ENCODE measurements at regions not wholly inside any gene's neighbourhood (a gene's known extent, or its start where the extent isn't known, plus 50 kb on each side); places are given as distances from the start of the nearest gene placed in this dataset.

GRCh38 chr2:57614988-57615387, 431.6 kb upstream of the VRK2 start:
- no TSS peak for BruUV-seq (replicated peaks)
- Histone ChIP-seq H3K27ac (ENCODE audit: low read length) (no peak overlapping the region), H3K36me3 (ENCODE audit: control insufficient read depth, insufficient read depth, low read length) (no peaks in the 10 kb centered on the region), H3K27me3 (ENCODE audit: control insufficient read depth, insufficient read depth, low read length) (no peaks in the 10 kb centered on the region), H3K4me3 (ENCODE audit: low read depth in 2 of 2, low read length in 2 of 2) (no peak overlapping the region), H3K9me3 (ENCODE audit: control insufficient read depth, insufficient read depth, low read depth, low read length) (no peaks in the 10 kb centered on the region), H3K4me1 (ENCODE audit: control insufficient read depth, insufficient read depth, low read length) (no peaks in the 10 kb centered on the region)
- POLR2A ChIA-PET = no interaction called here
- in situ Hi-C loops (cut with HindIII; ENCODE audit: low pct_unique_long_range_greater_than_20kb, low sequenced_read_pairs) = no loop called here
- CTCF ChIA-PET = no interaction called here
- DNase-seq (ENCODE audit: low read depth, low spot score) = no peak
- intact Hi-C loops (cut with micrococcal nuclease; ENCODE audit: unreplicated experiment) = no loop called here
- ATAC-seq = no peak
- TF ChIP-seq REST (IDR thresholded peaks at IDR 0.05; ENCODE audit: insufficient read depth in 1 of 2, low read depth in 2 of 2, low read length in 1 of 2) = no peak
- TF ChIP-seq CTCF (IDR thresholded peaks at IDR 0.05) = no peak
- no peak for TF ChIP-seq SIN3A (IDR thresholded peaks at IDR 0.05; ENCODE audit: borderline replicate concordance, insufficient read depth, low read depth, low read length)
- TF ChIP-seq POLR2AphosphoS5 (IDR thresholded peaks at IDR 0.05; ENCODE audit: low read depth, low read length) = no peak
- TF ChIP-seq TCF7L2 (IDR thresholded peaks at IDR 0.05; ENCODE audit: low read depth, low read length) = no peak

GRCh38 chr2:57615855-57616556, 430.6 kb upstream of the VRK2 start:
- no peak for DNase-seq (ENCODE audit: low read depth, low spot score)
- H3K9me3 ChIP-seq (ENCODE audit: control insufficient read depth, insufficient read depth, low read depth, low read length) = no peaks in the 10 kb centered on the region
- no peaks in the 10 kb centered on the region for H3K36me3 ChIP-seq (ENCODE audit: control insufficient read depth, insufficient read depth, low read length)
- intact Hi-C loops (cut with micrococcal nuclease; ENCODE audit: unreplicated experiment) = no loop called here
- TF ChIP-seq TCF7L2 (IDR thresholded peaks at IDR 0.05; ENCODE audit: low read depth, low read length) (no peak), REST (IDR thresholded peaks at IDR 0.05; ENCODE audit: insufficient read depth in 1 of 2, low read depth in 2 of 2, low read length in 1 of 2) (no peak), CTCF (IDR thresholded peaks at IDR 0.05) (no peak), SIN3A (IDR thresholded peaks at IDR 0.05; ENCODE audit: borderline replicate concordance, insufficient read depth, low read depth, low read length) (no peak), POLR2AphosphoS5 (IDR thresholded peaks at IDR 0.05; ENCODE audit: low read depth, low read length) (no peak)
- no peak for ATAC-seq
- H3K4me1 ChIP-seq (ENCODE audit: control insufficient read depth, insufficient read depth, low read length) = no peaks in the 10 kb centered on the region
- no peak overlapping the region for H3K27ac ChIP-seq (ENCODE audit: low read length)
- BruUV-seq (replicated peaks) = no TSS peak
- CTCF ChIA-PET = no interaction called here
- H3K4me3 ChIP-seq (ENCODE audit: low read depth in 2 of 2, low read length in 2 of 2) = no peak overlapping the region
- in situ Hi-C loops (cut with HindIII; ENCODE audit: low pct_unique_long_range_greater_than_20kb, low sequenced_read_pairs) = no loop called here
- POLR2A ChIA-PET = no interaction called here
- no peaks in the 10 kb centered on the region for H3K27me3 ChIP-seq (ENCODE audit: control insufficient read depth, insufficient read depth, low read length)

Data from Panc1 (cell line).